ENCODE measurements at regions not wholly inside any gene's neighbourhood (a gene's known extent, or its start where the extent isn't known, plus 50 kb on each side); places are given as distances from the start of the nearest gene placed in this dataset.

DNA sequence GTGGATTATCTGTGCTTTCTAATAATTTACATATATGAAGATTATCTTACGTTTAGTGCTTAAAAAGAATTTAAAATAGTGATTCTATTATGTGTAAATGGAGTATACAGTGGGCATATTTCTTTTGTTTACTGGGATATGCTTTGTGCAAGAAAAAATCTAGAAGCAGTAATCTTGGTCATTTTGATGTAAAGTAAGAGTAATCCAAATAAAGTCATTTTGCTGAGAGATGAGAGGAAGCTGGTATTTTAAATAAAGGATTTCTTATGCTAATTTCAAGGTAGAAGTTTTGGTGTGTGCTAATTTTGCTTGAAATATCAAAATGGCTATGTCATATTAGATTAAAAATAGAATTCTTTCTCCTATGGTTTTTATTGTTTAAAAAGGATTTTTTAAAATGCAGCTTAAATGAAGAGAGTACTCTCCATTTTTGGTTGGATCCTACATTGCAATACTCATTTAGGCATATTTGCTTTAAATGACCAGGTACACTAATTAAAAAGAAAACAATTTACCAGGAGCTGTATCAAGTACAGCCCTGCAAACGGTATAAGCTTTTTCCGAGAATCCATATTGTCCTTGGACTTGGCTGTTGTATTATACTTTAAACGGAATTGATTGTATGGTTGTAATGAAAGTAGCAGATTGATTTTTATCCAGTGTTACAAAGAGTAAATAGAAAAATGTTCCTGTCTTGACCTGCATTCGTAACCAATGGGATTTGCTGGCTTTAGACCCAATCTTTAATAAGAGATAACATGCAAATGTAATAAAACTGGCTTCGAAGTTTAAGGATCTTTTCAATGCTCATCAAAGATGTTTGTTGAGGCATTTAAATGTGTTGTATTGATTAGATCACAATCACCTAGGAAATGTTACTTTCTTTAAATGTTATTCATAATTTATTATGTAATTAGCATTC, 574.7 kb downstream of the USP25 start:
- TF ChIP-seq POLR2A (IDR thresholded peaks at IDR 0.05) (no peak), CTCF (IDR thresholded peaks at IDR 0.05) (no peak)

Data from heart left ventricle (tissue), 13 donors.